ENCODE measurements at regions not wholly inside any gene's neighbourhood (a gene's known extent, or its start where the extent isn't known, plus 50 kb on each side); places are given as distances from the start of the nearest gene placed in this dataset.

- H3K4me3 ChIP-seq, result no peak overlapping the region
- DNase-seq, result peak; percentile 82 to 94 (median 89)
- peak; percentile 67 for ATAC-seq (ENCODE audit: insufficient read depth, low FRiP score)
- H3K36me3 ChIP-seq (ENCODE audit: control insufficient read depth in 4 of 4, insufficient read depth in 4 of 4, low read length in 4 of 4), result no peaks in the 10 kb centered on the region
- peak overlapping the region; percentile 88 for H3K27ac ChIP-seq (ENCODE audit: low read depth in 1 of 2, low read length in 1 of 2)
- no peak for TF ChIP-seq CTCF (IDR thresholded peaks at IDR 0.05; ENCODE audit: control extremely low read depth, extremely low read depth)
- 7 to 10% methylated on average over 12 of the region's 12 CpGs for WGBS, 2 donors
- no peaks in the 10 kb centered on the region for H3K27me3 ChIP-seq (ENCODE audit: control insufficient read depth in 3 of 3, insufficient read depth in 3 of 3, low read length in 2 of 3)
- peak overlapping the region in 1 of 2 donors; percentile 65 for H3K9ac ChIP-seq (ENCODE audit: insufficient read depth in 1 of 2, low read length in 2 of 2)
- peaks cover 0 to 2% (median 0%) of the 10 kb centered on the region in 4 donors for H3K9me3 ChIP-seq (ENCODE audit: control insufficient read depth in 4 of 4, insufficient read depth in 3 of 4, low read length in 3 of 4)
- peaks cover 0 to 41% (median 20%) of the 10 kb centered on the region in 5 donors for H3K4me1 ChIP-seq (ENCODE audit: control insufficient read depth in 5 of 5, insufficient read depth in 5 of 5, low read length in 5 of 5)
Measured at GRCh38 chr13:50512474-50513299, 330.8 kb downstream of the DLEU7 start.

- H3K27me3 ChIP-seq (ENCODE audit: control insufficient read depth in 3 of 3, insufficient read depth in 3 of 3, low read length in 2 of 3), result no peaks in the 10 kb centered on the region
- 34 to 38% methylated on average over 2 of the region's 2 CpGs for WGBS, 2 donors
- ATAC-seq (ENCODE audit: insufficient read depth, low FRiP score) (peak; percentile 31), DNase-seq (peak in 2 of 3 donors; percentile 19 to 70)
- no peak for TF ChIP-seq CTCF (IDR thresholded peaks at IDR 0.05; ENCODE audit: control extremely low read depth, extremely low read depth)
- H3K9ac ChIP-seq (ENCODE audit: insufficient read depth in 1 of 2, low read length in 2 of 2), result no peak overlapping the region
- peaks cover 0 to 2% (median 0%) of the 10 kb centered on the region in 4 donors for H3K9me3 ChIP-seq (ENCODE audit: control insufficient read depth in 4 of 4, insufficient read depth in 3 of 4, low read length in 3 of 4)
- H3K27ac ChIP-seq (ENCODE audit: low read depth in 1 of 2, low read length in 1 of 2), result peak overlapping the region; percentile 88
- H3K4me3 ChIP-seq, result no peak overlapping the region
- no peaks in the 10 kb centered on the region for H3K36me3 ChIP-seq (ENCODE audit: control insufficient read depth in 4 of 4, insufficient read depth in 4 of 4, low read length in 4 of 4)
- peaks cover 0 to 45% (median 20%) of the 10 kb centered on the region in 5 donors for H3K4me1 ChIP-seq (ENCODE audit: control insufficient read depth in 5 of 5, insufficient read depth in 5 of 5, low read length in 5 of 5)
Measured at GRCh38 chr13:50513300-50513877, 330.1 kb downstream of the DLEU7 start.

- 85 to 89% methylated on average over 2 of the region's 2 CpGs for WGBS, 2 donors
- H3K4me1 ChIP-seq (ENCODE audit: control insufficient read depth in 5 of 5, insufficient read depth in 5 of 5, low read length in 5 of 5), result peaks cover 0 to 54% (median 26%) of the 10 kb centered on the region in 5 donors
- TF ChIP-seq CTCF (IDR thresholded peaks at IDR 0.05; ENCODE audit: control extremely low read depth, extremely low read depth), result no peak
- no peaks in the 10 kb centered on the region for H3K36me3 ChIP-seq (ENCODE audit: control insufficient read depth in 4 of 4, insufficient read depth in 4 of 4, low read length in 4 of 4)
- no peak overlapping the region for H3K4me3 ChIP-seq
- H3K9ac ChIP-seq (ENCODE audit: insufficient read depth in 1 of 2, low read length in 2 of 2), result no peak overlapping the region
- H3K27me3 ChIP-seq (ENCODE audit: control insufficient read depth in 3 of 3, insufficient read depth in 3 of 3, low read length in 2 of 3), result no peaks in the 10 kb centered on the region
- no peak for DNase-seq
- H3K9me3 ChIP-seq (ENCODE audit: control insufficient read depth in 4 of 4, insufficient read depth in 3 of 4, low read length in 3 of 4), result no peaks in the 10 kb centered on the region
- no peak overlapping the region for H3K27ac ChIP-seq (ENCODE audit: low read depth in 1 of 2, low read length in 1 of 2)
- ATAC-seq (ENCODE audit: insufficient read depth, low FRiP score), result no peak
Measured at GRCh38 chr13:50514249-50514648, 329.2 kb downstream of the DLEU7 start.

All from lung (tissue), 11 donors.